CD4-positive, alpha-beta T cell treated with Interleukin-12 subunit alpha and Interleukin-12 subunit beta, for 1 hour (primary cell): ENCODE measurements at regions not wholly inside any gene's neighbourhood (a gene's known extent, or its start where the extent isn't known, plus 50 kb on each side); places are given as distances from the start of the nearest gene placed in this dataset.
A peak's percentile ranks its signal among the peaks of the same experiment; 100 is the strongest.

Experiments used
- DNase-seq: peaks from one replicate; pipeline ENCODE4 v3.0.0-alpha.2; 2020

DNA sequence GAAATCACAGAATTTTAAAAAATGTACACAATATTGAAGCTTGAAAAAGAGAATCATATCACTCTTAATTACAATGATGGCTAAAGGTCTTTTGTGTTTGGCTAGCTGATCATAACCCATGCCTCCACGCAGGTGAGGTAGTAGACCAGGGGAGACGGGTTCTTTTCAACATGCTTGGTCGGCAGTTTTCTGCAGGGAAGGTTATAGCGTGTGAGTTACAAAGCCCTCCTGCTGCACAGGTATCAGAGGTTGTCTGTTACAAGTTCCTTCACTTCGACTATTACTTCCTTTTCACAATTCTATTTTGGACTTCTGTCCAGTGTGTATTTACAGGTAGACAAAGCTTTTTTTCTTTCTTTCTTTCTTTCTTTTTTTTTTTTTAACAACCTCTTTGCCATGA, 127.1 kb upstream of the PRPS1L1 start:
- no peak for DNase-seq

DNA sequence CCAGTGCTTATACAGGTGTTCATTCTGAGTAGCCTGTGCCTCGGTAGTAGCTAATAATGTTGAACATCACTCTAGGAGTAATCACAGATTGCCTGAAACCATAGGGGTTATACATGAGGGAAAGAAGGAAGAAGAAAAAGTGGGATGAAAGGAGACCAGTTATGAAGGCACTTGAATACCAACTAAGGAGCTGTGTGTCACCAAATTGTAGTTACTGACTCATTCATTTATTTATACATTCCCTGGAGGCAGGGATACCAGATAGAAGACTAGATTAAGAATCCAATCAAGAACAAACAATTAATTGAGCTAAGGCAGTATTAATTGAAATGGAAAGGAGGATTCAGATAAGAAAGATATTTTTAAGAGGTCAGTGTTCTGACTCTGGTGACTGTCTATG, 129.6 kb upstream of the PRPS1L1 start:
- no peak for DNase-seq

DNA sequence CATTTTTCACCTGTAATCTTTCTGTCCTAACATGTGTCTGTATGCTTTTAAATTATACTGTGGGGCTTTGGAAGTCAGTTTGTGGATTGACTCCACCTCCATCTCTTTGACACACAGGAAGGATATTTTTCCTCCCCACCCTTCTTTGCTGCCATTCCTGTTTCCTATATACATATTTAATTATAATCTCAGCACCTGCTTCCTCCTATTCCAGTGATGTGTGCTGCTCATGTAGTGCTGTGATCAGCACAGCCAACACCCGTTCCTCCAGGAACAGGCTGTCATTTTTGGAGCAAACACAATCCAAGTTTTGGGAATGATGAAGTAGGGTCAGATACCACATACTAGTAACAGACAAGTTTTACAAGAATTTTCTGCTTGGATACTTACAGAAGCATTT, 135.0 kb upstream of the PRPS1L1 start:
- DNase-seq, result no peak

DNA sequence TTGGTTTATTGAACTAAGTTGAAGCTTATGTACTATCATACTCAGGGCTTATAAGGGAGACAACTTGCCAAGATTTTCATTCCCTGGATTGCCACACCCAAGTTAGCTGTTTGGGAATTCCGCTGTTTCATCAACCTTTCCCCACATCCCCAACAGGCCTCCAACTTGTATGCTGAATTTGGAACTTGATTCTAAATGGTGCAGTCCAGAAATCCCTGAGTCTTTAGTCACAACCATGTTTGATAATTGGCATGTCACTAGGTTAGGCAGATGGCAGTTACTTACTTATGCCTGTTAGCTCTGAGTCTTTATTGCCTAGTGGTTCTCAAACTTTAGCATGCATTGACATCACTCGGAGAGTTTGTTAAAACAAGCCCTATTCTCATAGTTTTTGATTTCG, 135.4 kb upstream of the PRPS1L1 start:
- DNase-seq, result no peak

DNA sequence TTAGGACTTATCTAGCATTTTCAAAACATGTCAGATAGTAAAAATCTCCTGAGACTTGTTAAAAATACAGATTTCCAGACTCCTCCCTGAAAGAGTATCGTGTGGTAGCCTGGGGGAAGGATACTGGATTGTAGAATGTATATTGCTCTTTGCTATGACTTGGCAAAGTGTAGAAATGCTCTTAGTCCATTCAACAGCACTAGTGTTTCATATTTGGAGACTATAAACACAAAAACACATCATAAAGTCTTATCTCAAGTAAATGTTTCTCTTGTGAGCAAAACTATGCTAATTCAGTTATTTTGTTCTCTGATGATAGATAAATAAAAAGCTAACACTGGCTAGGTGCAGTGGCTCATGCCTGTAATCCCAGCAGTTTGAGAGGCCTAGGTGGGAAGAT, 137.5 kb upstream of the PRPS1L1 start:
- DNase-seq, result no peak

DNA sequence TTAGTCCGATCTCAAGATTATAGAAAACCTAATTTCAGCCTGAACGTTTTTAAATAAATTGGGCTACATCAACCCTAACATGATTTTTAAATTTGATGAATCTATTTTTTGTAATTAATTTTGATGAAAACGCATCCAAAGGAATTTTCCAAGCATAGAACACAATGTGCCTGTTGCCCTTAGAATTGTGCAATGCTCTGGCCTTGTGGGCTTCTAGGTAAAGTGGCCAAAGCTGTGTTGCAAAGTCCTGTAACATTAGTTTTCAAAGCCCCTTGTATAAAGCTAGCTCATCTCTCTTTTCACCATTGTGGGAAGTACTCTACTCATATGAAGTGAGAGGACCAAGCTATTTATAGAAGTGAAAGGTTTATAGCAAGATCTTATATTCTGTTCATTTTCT, 138.4 kb upstream of the PRPS1L1 start:
- no peak for DNase-seq

DNA sequence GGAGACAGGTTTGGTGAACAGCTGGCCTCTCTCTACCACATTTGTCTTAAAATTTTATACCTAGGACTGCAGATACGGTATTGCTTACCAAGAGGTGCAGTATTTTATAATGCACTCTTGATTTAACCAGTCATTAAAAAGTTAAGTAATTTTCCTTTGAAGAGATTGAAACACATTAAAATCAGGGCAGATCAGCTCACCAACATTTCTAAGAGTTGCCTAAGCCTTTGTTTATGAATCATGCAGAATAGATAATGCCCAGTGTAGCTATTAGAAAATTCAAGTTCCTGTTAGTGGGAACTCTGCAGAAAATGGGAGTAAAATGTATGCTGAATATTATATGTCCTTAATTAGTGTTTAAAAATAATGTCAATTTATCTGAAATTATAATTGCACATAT, 140.2 kb upstream of the PRPS1L1 start:
- DNase-seq, result no peak

DNA sequence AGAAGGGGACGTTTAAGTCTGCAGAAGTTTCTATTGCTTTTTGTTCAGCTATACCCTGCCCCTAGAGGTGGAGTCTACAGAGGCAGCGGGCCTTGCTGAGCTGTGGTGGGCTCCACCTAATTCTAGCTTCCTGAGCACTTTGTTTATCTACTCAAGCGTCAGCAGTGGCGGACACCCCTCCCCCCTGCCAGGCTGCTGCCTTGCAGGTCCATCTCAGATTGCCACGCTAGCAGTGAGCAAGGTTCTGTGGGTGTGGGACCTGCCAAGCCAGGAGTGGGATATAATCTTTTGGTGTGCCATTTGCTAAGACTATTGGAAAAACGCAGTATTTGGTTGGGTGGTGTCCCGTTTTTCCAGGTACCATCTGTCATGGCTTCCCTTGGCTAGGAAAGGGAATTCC, 147.3 kb upstream of the PRPS1L1 start:
- DNase-seq, result no peak

DNA sequence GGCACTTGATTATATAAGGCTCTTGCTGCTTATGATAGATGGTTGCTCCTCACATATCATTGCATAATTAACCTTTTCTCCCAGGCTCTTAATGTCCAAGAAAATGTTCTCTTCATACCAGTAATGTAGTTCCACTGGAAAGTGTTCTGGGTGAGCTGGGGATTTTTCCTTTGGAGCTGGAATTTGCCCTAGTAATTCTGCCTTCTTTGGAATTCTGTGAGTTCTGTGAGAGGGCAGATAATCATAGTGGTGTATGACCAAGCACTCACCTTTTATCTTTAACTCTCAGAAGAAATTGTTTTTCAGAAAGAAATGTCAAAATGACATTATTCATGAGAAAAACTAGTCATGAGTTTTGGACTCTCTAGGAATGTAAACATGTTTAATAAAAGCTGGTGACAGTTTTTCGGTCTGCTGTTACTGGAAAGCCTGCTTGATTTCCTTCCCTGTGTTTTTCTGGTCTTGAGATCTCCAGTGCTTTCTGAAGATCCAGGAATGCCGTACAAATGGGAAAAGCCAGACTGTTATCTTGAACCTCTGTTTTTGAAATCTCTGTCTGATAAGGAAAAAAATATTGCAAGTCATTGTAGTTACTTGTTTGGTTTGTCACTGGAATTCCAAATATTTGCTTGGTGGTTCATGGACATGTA, 148.3 kb upstream of the PRPS1L1 start:
- DNase-seq, result no peak

DNA sequence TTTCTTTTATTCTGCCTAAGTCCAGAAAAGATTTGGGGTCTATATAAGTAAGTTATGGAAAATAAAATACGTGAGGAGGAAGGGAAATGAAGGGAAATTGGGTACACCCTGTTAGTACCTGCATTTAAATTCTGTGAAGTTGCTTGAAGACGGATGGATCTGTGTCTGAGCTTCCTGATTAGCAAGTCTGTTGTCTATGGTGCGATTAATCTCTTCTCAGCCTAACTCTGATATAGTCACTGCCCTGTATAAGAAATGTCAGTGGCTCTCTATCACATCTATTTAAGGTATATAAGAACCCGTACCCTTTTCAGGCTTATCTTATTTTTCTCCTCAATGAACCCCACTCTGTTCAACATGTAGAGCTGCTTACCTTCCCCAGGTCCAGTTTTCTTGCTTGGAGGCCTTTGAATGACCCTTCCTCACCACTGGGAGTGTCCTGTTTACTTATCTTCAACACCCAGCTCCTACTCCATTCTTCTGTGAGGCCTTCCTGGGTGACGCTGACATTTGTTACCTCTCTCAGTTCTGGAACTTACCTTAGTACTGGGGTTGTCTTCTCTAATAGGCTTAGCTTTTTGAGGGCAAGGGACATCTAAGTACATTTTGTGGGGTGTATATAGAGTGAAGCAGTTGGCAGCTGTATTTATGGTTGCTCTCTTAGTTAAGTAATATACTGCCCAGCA, 149.6 kb upstream of the PRPS1L1 start:
- DNase-seq, result no peak

DNA sequence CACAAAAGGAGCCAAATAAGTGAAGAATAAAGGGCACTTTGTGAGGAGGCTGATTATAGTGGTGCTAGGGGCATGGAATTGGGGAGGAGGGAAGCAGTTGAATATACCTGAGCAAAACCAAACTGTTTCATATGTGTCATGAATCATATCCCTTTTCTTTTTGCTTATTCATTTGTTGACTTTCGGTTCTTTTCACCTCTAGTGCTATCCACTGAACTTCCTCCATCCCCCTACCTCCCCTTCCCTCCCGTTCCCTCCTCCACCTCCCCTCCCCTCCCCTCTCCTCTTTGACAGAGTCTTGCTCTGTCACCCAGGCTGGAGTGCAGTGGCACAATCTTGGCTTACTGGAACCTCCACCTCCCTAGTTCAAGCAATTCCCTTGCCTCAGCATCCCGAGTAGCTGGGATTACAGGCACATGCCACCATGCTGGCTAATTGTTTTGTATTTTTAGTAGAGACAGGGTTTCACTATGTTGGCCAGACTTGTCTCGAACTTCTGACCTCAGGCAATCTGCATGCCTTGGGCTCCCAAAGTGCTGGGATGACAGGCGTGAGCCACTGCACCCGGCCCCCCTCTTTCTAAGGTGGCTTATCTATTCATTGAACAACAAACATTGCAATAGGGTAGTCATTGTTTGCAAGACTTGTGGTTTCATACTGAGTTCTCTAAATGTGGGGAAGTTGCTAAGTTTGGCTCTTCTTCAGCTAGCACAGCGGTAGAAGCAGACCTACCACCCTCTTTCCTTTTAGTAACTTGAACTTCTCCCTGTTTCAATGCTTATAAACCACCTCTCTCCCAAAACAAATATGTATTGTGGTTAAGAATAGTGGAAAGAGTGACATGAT, 150.4 kb upstream of the PRPS1L1 start:
- peak; percentile 7 for DNase-seq

DNA sequence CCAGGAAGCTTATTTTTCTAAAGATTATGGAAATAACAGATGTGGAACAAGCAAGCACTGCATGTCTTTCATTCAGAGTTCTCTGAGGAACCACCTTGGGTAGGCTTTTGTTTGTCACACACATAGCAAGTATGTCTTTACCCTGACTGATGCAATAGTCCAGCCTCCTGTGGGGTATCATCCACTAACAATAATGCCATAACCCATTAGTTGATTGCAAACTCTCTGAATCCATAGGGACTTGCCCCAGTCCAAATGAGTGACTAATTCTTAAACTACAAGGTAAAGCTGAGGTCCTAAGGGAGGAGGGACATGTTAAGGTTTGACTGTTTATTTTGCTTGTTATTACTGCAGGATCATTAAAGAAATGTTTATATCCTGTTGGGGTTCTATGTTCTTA, 151.4 kb upstream of the PRPS1L1 start:
- DNase-seq, result no peak

DNA sequence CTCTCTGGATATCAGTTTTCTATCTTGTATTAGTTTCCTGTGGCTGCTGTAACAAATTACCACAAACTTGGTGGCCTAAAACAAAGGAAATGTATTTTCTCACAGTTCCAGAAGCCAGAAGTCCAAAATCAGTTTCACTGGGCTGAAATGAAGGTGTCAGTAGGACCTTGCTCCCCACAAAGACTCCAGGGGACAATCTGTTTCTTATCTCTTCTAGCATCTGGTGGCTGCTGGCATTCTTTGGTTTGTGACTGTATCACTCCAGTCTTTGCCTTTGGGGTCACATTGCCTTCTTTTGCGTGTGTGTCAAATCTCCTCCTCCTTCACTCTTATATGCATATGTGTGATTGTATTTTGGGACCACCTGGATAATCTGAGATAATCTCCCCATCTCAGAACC, 153.0 kb upstream of the PRPS1L1 start:
- DNase-seq, result no peak

DNA sequence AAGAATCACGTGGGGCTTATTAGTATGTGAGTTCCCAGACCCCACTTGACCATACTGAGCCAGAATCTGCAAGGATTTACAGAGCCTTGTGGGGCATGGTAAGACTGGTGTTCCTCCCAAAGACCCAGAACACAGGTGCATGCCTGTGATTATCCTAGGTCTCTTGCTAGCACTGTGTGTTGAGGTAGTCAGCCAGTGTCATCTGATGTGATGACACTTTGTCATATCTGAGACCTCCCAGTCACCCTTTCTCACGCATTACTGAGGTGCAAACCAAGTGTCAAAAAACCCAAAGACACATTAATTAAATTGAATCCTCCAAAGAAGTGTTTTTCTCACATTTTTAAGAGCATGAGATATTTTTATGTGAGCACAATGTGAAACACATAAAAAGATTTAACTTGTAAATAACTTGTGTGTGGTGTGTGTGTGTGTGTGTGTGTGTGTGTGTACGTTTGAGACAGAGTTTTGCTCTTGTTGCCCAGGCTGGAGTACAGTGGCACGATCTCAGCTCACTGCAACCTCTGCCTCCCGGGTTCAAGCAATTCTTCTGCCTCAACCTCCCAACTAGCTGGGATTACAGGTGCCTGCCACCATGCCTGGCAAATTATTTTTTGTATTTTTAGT, 162.0 kb upstream of the PRPS1L1 start:
- DNase-seq, result no peak

DNA sequence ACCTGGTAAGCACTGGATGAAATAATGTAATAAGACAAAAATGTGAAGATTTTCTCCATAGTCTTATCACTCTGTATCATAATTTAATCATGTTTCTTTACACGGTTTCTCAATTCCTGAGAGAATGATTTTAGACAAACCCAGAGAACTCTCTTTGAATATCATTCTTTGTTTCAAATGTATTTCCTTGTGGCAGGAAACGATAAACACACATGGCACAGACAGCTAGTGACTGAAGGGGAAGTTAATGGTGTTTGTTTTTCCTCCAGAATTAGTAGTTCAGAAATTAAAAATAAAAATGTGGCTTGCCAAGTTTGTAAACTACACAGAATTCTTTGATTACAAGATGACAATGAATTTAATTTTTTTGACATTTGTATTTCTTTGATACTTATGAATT, 163.7 kb upstream of the PRPS1L1 start:
- no peak for DNase-seq

DNA sequence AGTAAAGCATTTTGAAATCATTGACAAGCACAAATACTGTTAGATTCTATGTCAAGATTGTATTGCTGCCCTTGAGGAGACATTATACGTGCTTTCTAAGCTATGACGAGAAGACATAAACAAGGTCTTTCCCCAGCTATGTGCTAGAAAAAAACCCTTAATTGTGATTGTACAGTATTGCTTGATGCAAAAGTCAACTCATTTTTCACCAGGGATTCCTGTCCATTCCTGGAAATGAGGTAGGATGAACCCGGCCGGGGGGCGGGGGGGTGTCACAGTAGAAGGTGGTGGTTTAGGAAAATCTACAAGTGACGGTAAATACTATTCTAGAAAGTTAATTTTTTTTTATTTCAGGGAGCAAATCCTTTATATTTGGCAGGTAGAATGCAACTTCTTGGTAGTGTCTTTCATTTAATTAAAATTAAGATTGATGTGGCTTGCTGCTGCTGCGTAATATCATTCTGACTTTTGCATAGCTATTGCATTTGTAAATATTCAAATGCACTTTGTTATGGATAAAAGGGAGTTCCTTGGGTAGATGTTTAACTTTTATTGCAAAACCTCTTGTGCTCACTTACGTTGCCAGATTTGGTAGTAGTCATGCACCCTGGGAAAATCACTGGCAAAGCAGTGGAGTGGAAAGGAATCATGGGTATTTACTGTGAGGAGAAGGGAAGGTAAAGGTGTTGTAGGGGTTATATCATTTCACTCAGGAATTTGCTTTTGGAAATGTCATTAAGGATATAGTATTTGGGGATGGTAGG, 164.4 kb upstream of the PRPS1L1 start:
- no peak for DNase-seq

DNA sequence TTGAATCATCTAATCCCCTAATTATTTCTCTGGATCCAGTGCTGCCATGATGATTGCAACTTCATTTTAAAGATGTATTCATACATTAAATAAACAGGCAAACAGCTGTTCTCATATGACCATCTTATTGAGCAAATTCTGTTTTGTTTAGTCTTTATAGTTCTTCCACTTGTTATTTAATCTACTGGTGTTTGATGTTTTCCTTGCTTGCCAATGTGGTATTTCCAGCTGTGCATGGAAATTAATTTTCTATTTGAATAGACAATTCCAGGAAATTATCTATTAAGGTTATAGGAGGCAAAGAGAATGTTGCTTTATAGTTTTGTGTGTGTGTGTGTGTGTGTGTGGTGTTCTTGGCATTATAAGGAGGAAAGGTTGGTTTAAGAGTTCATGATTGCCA, 167.0 kb upstream of the PRPS1L1 start:
- no peak for DNase-seq

DNA sequence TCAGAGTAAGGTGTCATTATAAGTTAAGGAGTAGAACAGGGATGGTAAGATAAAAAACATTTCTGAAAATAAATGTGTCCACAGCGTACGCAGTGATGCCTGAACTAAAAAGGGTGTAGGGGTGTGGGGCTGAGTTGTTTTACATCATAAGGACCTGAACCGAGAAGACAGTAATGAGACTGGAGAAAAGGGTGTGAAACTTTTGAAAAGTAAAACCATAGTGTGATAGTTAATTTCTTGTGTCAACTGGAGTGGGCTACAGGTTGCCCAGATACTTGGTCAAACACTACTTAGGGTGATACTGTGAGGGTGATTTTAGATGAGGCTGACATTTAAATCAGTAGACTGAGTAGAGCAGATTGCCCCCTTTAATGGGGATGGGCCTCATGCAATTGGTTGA, 169.0 kb upstream of the PRPS1L1 start:
- DNase-seq, result no peak

DNA sequence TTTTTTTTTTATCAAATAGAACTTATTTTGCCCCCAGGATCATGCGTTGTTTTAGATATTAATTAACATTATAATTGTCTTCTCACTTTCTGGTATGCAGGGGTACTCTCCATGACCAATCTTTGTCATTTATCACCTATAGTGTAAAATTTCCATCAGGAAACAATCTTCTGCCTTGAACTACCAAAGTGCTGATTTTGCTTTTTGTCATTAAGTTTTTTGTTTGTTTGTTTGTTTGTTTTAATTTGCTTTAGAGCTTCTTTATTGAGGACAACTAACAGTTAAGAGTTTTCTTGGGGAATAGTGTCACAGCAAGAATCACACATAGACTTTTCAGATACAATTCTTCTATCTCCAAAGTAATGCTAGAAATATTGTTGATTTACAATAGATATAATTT, 171.2 kb upstream of the PRPS1L1 start:
- DNase-seq, result no peak

DNA sequence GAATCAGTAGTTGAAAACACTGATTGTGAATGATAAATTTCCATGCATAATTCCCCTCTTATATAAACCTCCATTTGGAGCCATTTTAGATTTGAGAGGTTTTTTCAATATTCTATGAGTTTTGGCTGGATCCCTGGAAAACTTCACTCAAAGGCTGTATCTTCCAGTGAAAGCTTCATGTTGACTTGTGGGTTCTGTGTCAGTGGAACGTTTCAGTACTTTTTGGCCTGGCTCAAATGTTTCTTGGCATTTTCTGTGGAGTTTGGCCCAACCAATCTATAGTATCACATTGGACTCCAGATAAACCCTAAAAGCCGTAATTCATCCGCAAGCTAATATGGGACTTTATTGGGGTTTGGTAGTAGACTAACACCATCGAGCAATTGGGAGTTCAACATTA, 172.6 kb upstream of the PRPS1L1 start:
- DNase-seq, result no peak

DNA sequence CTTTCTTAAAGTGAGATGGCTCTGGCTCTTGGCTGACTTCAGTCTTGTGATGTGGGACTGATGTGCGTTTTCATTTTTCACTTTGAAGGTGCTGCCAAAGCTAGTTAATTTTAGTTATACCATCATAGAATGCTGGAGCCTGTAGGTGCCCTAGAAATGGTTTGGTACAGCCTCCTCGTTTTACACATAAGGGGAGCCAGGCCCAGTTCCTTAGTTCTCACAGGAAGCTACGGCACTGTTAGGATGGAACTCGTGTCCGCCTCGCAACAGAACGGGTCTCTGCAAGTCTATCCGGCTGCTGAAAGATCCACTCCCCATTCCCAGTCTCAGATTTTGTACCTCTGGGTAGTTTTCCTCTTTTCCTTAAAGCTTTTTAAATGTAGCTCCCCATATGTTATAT, 173.2 kb upstream of the PRPS1L1 start:
- no peak for DNase-seq

DNA sequence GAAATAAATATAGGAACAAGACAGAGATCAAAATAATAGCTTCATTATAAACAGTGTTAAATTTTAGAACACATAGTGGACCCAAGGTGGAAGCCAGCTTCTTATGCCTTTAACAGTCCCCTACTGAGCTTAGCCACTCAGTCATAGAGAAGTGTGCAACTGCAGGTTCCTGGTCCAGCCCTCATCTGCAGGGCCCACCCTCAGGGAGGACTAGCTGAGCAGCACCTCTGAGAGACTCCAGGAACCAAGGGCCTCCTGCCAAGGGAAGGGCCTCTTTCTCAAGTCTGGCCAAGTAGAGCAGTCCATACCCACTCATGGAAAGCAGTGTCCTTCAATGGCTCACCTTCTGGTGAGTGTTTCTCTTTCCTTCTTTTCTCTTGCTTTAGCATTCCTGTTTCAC, 173.7 kb upstream of the PRPS1L1 start:
- DNase-seq, result no peak
